NCI-H69 (cell line): ENCODE measurements at regions not wholly inside any gene's neighbourhood (a gene's known extent, or its start where the extent isn't known, plus 50 kb on each side); places are given as distances from the start of the nearest gene placed in this dataset.

Experiments
- DNase-seq: peaks from one replicate; lab custom pipeline; 2025; lab: John Stamatoyannopoulos, UW

GRCh38 chr10:43816351-43817321 is 168.0 kb upstream of the ZNF32 start:
- DNase-seq: no peak

GRCh38 chr10:43815181-43815885 is 166.7 kb upstream of the ZNF32 start:
- no peak for DNase-seq

GRCh38 chr10:43814663-43815062 is 166.0 kb upstream of the ZNF32 start:
- DNase-seq: no peak

DNA sequence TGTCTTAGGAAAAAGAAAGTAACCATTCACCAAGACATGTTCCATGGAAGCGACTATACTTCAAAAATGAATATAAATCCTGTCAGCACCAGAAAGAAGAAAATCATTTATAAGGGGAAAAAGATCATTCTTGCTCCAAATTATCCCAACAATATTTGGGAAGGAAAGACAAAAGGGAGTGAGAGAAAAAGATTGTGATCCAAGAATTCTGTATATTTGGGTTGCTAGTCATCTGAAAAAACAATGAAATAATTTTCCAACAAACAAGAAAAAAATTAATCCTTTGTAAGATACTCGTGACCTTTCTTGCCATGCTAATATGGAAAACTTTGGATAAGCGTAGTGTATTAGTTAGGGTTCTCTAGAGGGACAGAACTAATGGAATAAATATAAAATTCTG is 163.2 kb upstream of the ZNF32 start:
- DNase-seq: no peak

DNA sequence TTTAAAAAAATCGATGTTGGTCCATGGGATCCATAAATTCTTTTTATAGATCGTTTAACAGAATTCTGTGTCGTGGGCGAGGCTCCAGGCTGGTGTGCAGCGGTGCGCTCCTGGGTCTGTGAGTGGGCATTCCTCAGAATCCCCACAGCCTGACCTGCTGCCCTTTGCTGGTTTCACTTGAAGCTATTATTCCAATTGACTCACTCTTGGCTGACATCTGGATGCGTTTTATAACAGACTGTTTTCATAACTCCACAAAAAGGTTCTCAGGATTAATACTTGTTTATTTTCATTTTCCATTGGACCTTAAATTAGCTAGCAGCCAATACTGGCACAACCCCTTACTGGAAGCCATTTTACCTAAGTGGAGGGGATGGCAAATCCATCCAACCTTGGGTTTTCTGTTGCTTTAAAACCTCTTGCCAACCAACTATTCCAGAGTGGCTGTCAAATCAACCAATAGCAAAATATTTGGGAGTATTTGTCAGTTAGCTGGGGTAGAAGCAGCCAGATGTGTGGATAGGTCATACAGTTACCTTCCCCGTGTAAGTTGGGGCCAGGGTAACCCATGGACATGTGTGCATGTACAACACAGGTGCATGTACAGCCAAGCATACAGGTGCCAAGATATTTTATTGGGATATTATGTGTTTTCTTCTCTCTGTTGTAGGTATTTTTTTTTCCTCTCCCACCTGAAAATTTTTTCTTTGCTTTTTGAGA is 160.7 kb upstream of the ZNF32 start:
- DNase-seq: no peak

GRCh38 chr10:43808136-43808535 is 159.5 kb upstream of the ZNF32 start:
- DNase-seq: no peak

GRCh38 chr10:43806831-43807640 is 158.4 kb upstream of the ZNF32 start:
- DNase-seq: no peak

- no peak for DNase-seq
These were observed 155.1 kb upstream of the ZNF32 start for GRCh38 chr10:43803791-43804190.

GRCh38 chr10:43802988-43803696 is 154.5 kb upstream of the ZNF32 start:
- no peak for DNase-seq

GRCh38 chr10:43801626-43802025 is 152.9 kb upstream of the ZNF32 start:
- no peak for DNase-seq

- no peak for DNase-seq
These were observed 152.5 kb upstream of the ZNF32 start for GRCh38 chr10:43801140-43801539.

DNA sequence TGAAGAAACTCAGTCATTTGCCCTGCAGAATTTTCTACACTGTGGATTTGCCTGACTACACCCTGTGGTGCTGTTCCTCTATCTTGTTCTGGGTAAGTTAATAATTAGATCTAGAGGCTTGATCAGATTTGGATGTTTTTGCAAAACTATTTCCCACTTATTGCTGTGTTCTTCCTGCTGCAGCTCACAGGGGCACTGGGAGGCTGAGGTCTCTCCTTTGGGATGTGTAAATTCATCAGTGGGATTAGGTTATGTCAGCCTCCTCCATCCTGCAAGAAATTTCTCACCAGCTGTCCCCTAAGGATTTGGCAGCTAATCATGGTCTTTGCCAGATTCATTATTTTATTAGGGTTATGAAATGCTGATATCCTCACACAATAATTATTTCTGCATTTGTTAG is 148.1 kb upstream of the ZNF32 start:
- DNase-seq: no peak

DNA sequence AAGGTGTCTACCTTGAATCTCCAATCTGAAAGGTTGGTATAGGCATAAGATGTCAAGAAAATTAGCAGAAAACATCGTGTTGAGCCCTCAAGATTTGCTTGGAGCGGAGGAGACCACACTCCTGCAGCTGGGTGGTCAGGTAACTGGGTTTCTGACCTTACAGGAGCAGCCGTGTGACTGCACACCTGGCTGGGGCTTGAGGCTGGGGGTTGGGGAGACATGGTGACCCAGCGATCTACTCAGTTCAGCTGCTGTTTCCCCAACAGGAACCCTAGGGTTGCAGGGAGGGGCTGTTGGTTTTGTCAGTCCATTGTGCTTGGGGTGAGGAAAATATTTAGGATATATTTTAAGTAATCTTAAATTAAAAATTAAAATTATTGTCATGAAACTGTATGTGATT is 147.0 kb upstream of the ZNF32 start:
- no peak for DNase-seq

DNA sequence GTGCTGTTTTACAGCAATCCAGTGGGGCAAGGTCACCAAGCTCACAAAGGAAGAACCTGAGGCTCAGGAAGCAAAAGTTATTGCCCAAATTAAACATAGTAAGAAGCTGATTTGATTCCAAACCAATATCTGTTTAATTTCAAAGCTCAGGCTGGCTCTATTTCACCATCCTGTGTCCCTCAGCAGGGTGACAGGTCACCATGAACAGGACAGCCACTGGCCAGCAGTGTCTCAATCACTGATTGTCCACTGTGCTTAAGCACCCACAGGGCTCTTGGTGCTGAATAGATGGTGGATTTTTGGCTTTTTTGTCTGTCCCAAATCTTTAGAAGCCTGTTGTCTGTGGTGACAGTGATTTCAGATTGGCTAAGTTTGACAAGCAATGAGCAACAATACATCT is 146.4 kb upstream of the ZNF32 start:
- DNase-seq: no peak

GRCh38 chr10:43794181-43794815 is 145.6 kb upstream of the ZNF32 start:
- no peak for DNase-seq

DNA sequence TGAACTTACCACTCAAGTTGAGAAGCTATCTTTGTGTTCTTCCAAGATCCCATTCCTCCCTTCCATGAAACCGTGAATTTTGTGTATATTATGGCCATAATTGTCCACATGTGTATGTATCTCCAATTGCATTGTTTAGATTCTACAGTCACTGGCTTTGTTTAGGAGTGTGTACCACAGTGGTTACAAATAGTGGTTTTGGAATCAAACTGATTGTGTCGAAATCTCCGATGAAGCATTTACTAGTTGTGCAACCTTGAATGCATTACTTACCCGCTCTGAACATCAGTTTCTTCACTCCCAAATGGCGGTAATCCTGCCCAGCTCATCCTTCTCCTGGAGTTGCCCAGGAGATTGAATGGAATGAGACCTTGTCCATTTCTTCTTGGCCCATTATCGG is 145.0 kb upstream of the ZNF32 start:
- no peak for DNase-seq

GRCh38 chr10:43790147-43790546 is 141.5 kb upstream of the ZNF32 start:
- no peak for DNase-seq

GRCh38 chr10:43785252-43785651 is 136.6 kb upstream of the ZNF32 start:
- DNase-seq: no peak

GRCh38 chr10:43782814-43783213 is 134.1 kb upstream of the ZNF32 start:
- DNase-seq: no peak

- no peak for DNase-seq
These were observed 133.0 kb upstream of the ZNF32 start for GRCh38 chr10:43781480-43782361.
